Heart left ventricle (tissue), 16 donors: ENCODE measurements at regions not wholly inside any gene's neighbourhood (a gene's known extent, or its start where the extent isn't known, plus 50 kb on each side); places are given as distances from the start of the nearest gene placed in this dataset.

ENCODE experiments used
- ATAC-seq, 4 donors: fragments of 200-7000 bp; cut with Tn5 transposase; one replicate each; pipeline ENCODE4 v1.9.1; 2020 to 2022; ENCODE audit warnings: moderate library complexity in 4 of 4, mild to moderate bottlenecking in 3 of 4, moderate number of reproducible peaks in 1 of 4
- DNase-seq, 5 donors: peaks; one replicate each; pipeline ENCODE4 v3.0.0-alpha.2; 2020
- H3K27ac ChIP-seq, 12 donors: fragments of 200-600 bp; sonication (generic) in 4 of 12; one replicate each; pipeline versions ENCODE4 v1.5.0 to v1.8.0; 2016 to 2022; ENCODE audit warnings: mild to moderate bottlenecking in 2 of 12
- H3K27me3 ChIP-seq, 9 donors: fragments of 200-600 bp; sonication (generic) in 2 of 9; one replicate each; pipeline versions ENCODE4 v1.5.1 to v1.8.0; 2016 to 2022; ENCODE audit warnings: mild to moderate bottlenecking in 3 of 9
- H3K36me3 ChIP-seq, 9 donors: fragments of 200-600 bp; sonication (generic) in 2 of 9; one replicate each; pipeline versions ENCODE4 v1.5.0 to v1.8.0; 2018 to 2022; ENCODE audit warnings: mild to moderate bottlenecking in 2 of 9
- H3K4me1 ChIP-seq, 12 donors: fragments of 200-600 bp; sonication (generic) in 4 of 12; one replicate each; pipeline versions ENCODE4 v1.5.0 to v1.8.0; 2016 to 2022; ENCODE audit warnings: mild to moderate bottlenecking in 3 of 12
- H3K4me3 ChIP-seq, 12 donors: fragments of 200-600 bp; sonication (generic) in 4 of 12; one replicate each; pipeline versions ENCODE4 v1.5.0 to v1.8.0; 2017 to 2022; ENCODE audit warnings: mild to moderate bottlenecking in 9 of 12, moderate library complexity in 4 of 12
- H3K9me3 ChIP-seq, 12 donors: fragments of 200-600 bp; sonication (generic) in 4 of 12; one replicate each; pipeline versions ENCODE4 v1.5.0 to v1.8.0; 2016 to 2022; ENCODE audit warnings: mild to moderate bottlenecking in 1 of 12
- POLR2A ChIP-seq, 2 donors: fragments of 450-650 bp; IDR thresholded peaks; one replicate each; pipeline ENCODE4 v1.6.1; 2017; ENCODE audit warnings: antibody characterized with exemption in 2 of 2, mild to moderate bottlenecking in 2 of 2, moderate library complexity in 2 of 2
- WGBS, 4 donors: extraction: QIAGEN DNeasy Blood & Tissue Kit in 2 of 4; methylation state at CpG; one replicate each; pipeline versions ENCODE4 v1.1.5 to v1.1.7; 2013 to 2018; 5-methylcytosine and 5-hydroxymethylcytosine counted together
- intact Hi-C, 10 donors: fragments of 100-400 bp; cut with DNase I; formaldehyde crosslinking; loops; one replicate each; pipeline versions ENCODE4 v1.11.1 to v1.14.2; 2022
- TF ChIP-seq, protein P1 (sequence below), 12 donors: fragments of 200-600 bp; sonication (generic) in 4 of 12; IDR thresholded peaks; one replicate each; pipeline versions ENCODE4 v1.5.0 to v1.8.0; 2018 to 2022; ENCODE audit warnings: antibody characterized with exemption in 12 of 12, mild to moderate bottlenecking in 5 of 12
- donor health status: ischemic (EF 13 %, LVEDD 7.1; RV severe dilation, severe dysfunction).
- donor health status: healthy with polysubstance abuse.
- donor health status: DM: no; HTN: yes; CAD: no.
- donor health status: DM: no; HTN: no; CAD: no.
- donor health status: ischemic (EF 25% LVEDD 6.9; RV normal size, moderate dysfunction).
- donor health status: ischemic (EF 25% LVEDD 5.7; RV mildly dilated, moderate dysfunction).
- donor health status: healthy.
- donor health status: DM: yes; HTN: yes; CAD: no.
- donor health status: ischemic (EF 35%, LVEDD 5.7; RV mildly dilated, moderate dysfunction).
- donor health status: nonischemic (EF 11% LVEDD 7.7; RV severe dilation, severe dysfunction).
- donor health status: DM: yes; HTN: yes; CAD: no.
- donor health status: PGD.
- donor health status: ischemic (EF 29% LVEDD 5.4; RV normal size, mild dysfunction).
- donor health status: nonischemic (EF 23%, LVEDD 6.1; RV moderate dilation, normal function).

DNA sequence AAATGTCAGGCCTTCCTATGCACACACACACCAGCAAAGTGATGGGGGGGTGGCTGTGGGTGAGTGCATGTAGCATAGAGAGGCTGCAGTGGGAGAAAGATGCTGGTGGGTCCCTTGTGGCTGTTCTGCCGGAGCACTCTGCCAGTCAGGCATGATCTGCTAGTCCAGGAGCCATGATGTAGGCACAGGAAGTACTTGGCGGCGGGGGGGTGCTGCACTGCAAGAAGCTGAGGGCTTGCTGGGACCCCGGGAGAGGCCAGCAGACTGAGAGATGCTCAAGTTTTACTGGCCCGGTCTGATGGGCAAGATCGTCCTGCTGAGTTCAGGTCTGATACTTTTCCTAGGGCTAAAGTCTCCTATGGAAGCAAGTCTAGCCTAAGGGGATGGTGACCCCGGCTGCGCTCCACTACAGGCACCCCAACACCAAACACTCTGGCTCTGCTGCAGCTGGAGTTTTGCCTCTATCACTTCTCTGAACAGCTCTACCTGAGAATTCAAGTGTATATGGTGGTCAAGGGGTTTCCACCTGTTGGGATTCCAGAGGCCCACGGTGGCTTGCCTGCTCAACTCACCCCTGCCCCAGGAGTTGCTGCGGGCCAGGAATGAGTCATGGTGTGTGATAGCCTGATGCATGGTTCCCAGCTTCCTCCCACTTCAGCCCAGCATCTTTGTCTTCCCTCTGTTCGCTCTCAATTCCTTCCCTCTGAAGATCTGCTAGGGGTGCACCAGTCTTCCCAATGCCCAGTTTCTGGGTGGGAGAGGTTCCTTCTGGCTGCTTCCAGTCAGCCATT, 971.8 kb upstream of the ADGRB3 start:
- H3K27me3 ChIP-seq, result no peaks in the 10 kb centered on the region
- intact Hi-C loops, result no loop called here
- DNase-seq, result peak in 1 of 5 donors; percentile 40
- no peaks in the 10 kb centered on the region for H3K4me1 ChIP-seq
- no peak for ATAC-seq
- TF ChIP-seq, protein P1, sequence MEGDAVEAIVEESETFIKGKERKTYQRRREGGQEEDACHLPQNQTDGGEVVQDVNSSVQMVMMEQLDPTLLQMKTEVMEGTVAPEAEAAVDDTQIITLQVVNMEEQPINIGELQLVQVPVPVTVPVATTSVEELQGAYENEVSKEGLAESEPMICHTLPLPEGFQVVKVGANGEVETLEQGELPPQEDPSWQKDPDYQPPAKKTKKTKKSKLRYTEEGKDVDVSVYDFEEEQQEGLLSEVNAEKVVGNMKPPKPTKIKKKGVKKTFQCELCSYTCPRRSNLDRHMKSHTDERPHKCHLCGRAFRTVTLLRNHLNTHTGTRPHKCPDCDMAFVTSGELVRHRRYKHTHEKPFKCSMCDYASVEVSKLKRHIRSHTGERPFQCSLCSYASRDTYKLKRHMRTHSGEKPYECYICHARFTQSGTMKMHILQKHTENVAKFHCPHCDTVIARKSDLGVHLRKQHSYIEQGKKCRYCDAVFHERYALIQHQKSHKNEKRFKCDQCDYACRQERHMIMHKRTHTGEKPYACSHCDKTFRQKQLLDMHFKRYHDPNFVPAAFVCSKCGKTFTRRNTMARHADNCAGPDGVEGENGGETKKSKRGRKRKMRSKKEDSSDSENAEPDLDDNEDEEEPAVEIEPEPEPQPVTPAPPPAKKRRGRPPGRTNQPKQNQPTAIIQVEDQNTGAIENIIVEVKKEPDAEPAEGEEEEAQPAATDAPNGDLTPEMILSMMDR (IDR thresholded peaks at IDR 0.05), result no peak
- no peak for TF ChIP-seq POLR2A (IDR thresholded peaks at IDR 0.05)
- H3K9me3 ChIP-seq, result no peaks in the 10 kb centered on the region
- no peak overlapping the region for H3K27ac ChIP-seq
- no peak overlapping the region for H3K4me3 ChIP-seq
- H3K36me3 ChIP-seq, result no peaks in the 10 kb centered on the region
- 85 to 89% (median 87%) methylated on average over 7 to 11 of the region's 11 CpGs for WGBS, 4 donors

DNA sequence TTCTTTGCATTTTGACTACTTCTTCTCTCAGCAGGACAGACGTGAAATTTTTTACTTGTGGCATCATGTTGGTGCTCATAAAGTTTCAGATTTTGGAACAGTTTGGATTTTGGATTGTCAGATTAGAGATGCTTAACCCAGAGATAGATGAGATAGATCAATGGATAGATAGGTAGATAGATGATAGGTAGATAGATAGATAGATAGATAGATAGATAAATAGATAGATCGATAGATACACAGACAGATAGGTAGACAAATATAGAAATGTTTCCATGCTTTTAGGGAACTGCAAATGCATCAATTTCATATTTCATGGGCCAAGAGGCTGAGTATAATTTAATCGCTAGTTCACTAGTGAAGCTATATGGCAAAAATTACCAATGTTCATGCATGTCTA, 981.5 kb upstream of the ADGRB3 start:
- DNase-seq (no peak), ATAC-seq (no peak)
- intact Hi-C loops, result no loop called here
- TF ChIP-seq, protein P1 (IDR thresholded peaks at IDR 0.05), result no peak
- no peak for TF ChIP-seq POLR2A (IDR thresholded peaks at IDR 0.05)
- Histone ChIP-seq H3K9me3 (no peaks in the 10 kb centered on the region), H3K4me1 (no peaks in the 10 kb centered on the region), H3K27ac (no peak overlapping the region), H3K27me3 (no peaks in the 10 kb centered on the region), H3K36me3 (no peaks in the 10 kb centered on the region), H3K4me3 (no peak overlapping the region)
- WGBS, 4 donors, result 80 to 86% (median 83%) methylated on average over 3 of the region's 3 CpGs

DNA sequence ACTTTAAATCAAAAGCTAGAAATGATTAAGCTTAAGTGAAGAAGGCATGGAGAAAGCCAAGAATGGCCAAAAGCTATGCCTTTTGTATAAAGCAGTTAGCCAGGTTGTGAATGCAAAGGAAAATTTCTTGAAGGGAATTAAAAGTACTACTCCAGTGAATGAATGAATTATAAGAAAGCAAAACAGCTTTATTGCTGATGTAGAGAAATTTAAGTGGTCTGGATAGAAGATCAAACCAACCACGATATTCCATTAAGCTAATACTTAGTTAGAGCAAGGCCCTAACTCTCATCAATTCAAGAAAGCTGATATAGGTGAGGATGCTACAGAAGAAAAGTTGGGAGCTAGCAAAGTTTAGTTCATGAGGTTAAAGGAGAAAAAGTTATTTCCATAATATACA, 988.5 kb upstream of the ADGRB3 start:
- no peak overlapping the region for H3K4me3 ChIP-seq
- H3K27ac ChIP-seq, result no peak overlapping the region
- no peaks in the 10 kb centered on the region for H3K36me3 ChIP-seq
- no peaks in the 10 kb centered on the region for H3K27me3 ChIP-seq
- no peaks in the 10 kb centered on the region for H3K4me1 ChIP-seq
- intact Hi-C loops, result no loop called here
- no peak for DNase-seq
- ATAC-seq, result no peak
- TF ChIP-seq, protein P1 (IDR thresholded peaks at IDR 0.05), result no peak
- no peak for TF ChIP-seq POLR2A (IDR thresholded peaks at IDR 0.05)
- H3K9me3 ChIP-seq, result no peaks in the 10 kb centered on the region
- 78 to 89% (median 80%) methylated on average over 1 of the region's 1 CpG for WGBS, 4 donors

DNA sequence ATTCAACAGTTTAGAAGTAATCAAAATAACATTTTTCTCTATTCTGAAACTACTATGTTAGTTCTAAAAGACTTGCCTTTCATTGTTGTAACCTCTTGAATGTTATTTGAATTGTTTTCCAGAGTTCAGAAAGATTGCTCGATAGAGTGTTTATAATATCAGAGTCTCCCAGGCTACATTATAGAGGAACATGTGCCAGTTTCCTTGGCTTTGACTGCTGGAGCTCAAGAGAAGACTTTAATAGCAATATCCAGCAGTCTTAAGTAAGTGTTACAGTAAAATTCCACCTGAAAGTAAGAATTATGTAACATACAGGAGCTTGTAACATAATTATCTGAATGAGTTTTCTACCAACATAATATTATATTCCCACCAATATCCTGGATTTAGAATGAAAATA, 991.8 kb upstream of the ADGRB3 start:
- DNase-seq (no peak), ATAC-seq (no peak)
- intact Hi-C loops, result no loop called here
- Histone ChIP-seq H3K27ac (no peak overlapping the region), H3K27me3 (no peaks in the 10 kb centered on the region), H3K9me3 (no peaks in the 10 kb centered on the region), H3K4me1 (no peaks in the 10 kb centered on the region), H3K36me3 (no peaks in the 10 kb centered on the region), H3K4me3 (no peak overlapping the region)
- WGBS, 4 donors, result 60 to 72% (median 66%) methylated on average over 1 of the region's 1 CpG
- TF ChIP-seq, protein P1 (IDR thresholded peaks at IDR 0.05), result no peak
- TF ChIP-seq POLR2A (IDR thresholded peaks at IDR 0.05), result no peak
